Ascending aorta (tissue), 2 donors: ENCODE measurements at regions not wholly inside any gene's neighbourhood (a gene's known extent, or its start where the extent isn't known, plus 50 kb on each side); places are given as distances from the start of the nearest gene placed in this dataset.

Source experiments
- DNase-seq, 2 donors: peaks; one replicate each; pipeline ENCODE4 v3.0.0-alpha.2; 2019; ENCODE audit warnings: low spot score in 2 of 2
- H3K27ac ChIP-seq, 2 donors: fragments of 200-600 bp; sonication (generic); one replicate each; pipeline ENCODE4 v1.5.1; 2016 to 2017; ENCODE audit warnings: mild to moderate bottlenecking in 1 of 2
- H3K27me3 ChIP-seq: fragments of 200-600 bp; sonication (generic); one replicate; pipeline ENCODE4 v1.5.1; 2017
- H3K36me3 ChIP-seq, 2 donors: fragments of 200-600 bp; sonication (generic); one replicate each; pipeline ENCODE4 v1.5.1; 2016
- H3K4me1 ChIP-seq, 2 donors: fragments of 200-600 bp; sonication (generic); one replicate each; pipeline ENCODE4 v1.5.1; 2016 to 2017; ENCODE audit warnings: mild to moderate bottlenecking in 1 of 2
- H3K4me3 ChIP-seq, 2 donors: fragments of 200-600 bp; sonication (generic); one replicate each; pipeline ENCODE4 v1.5.1; 2016 to 2017; ENCODE audit warnings: mild to moderate bottlenecking in 1 of 2
- H3K9me3 ChIP-seq, 2 donors: fragments of 200-600 bp; sonication (generic); one replicate each; pipeline ENCODE4 v1.5.1; 2016
- CTCF ChIP-seq, 3 experiments: fragments of 200-600 bp in 2 of 3; fragments of 450-650 bp in 1 of 3; sonication (generic) in 2 of 3; IDR thresholded peaks; one replicate each; pipeline ENCODE4 v1.5.1; 2016 to 2019; ENCODE audit warnings: antibody characterized with exemption in 3 of 3, mild to moderate bottlenecking in 1 of 3, moderate library complexity in 1 of 3
- intact Hi-C: fragments of 100-400 bp; cut with DNase I; formaldehyde crosslinking; loops from one replicate; pipeline ENCODE4 v1.15.1; 2023

- Histone ChIP-seq H3K27ac (no peak overlapping the region), H3K4me1 (no peaks in the 10 kb centered on the region), H3K4me3 (no peak overlapping the region), H3K9me3 (no peaks in the 10 kb centered on the region), H3K27me3 (no peaks in the 10 kb centered on the region), H3K36me3 (no peaks in the 10 kb centered on the region)
- intact Hi-C loops: no loop called here
- TF ChIP-seq CTCF (IDR thresholded peaks at IDR 0.05): no peak
- DNase-seq: no peak
These were observed 1774.1 kb upstream of the PCDH20 start for GRCh38 chr13:63189712-63190111.

GRCh38 chr13:63184693-63185092, 1769.0 kb upstream of the PCDH20 start:
- no peak for TF ChIP-seq CTCF (IDR thresholded peaks at IDR 0.05)
- no peaks in the 10 kb centered on the region for H3K9me3 ChIP-seq

GRCh38 chr13:63175536-63175935, 1759.9 kb upstream of the PCDH20 start:
- no peak overlapping the region for H3K4me3 ChIP-seq
- TF ChIP-seq CTCF (IDR thresholded peaks at IDR 0.05): no peak
- intact Hi-C loops: no loop called here
- no peaks in the 10 kb centered on the region for H3K27me3 ChIP-seq
- H3K27ac ChIP-seq: no peak overlapping the region
- no peaks in the 10 kb centered on the region for H3K4me1 ChIP-seq
- no peaks in the 10 kb centered on the region for H3K36me3 ChIP-seq
- H3K9me3 ChIP-seq: no peaks in the 10 kb centered on the region
- no peak for DNase-seq

More at GRCh38 chr13:63184693-63185092, 1769.0 kb upstream of the PCDH20 start:
- intact Hi-C loops: no loop called here
- Histone ChIP-seq H3K27me3 (no peaks in the 10 kb centered on the region), H3K36me3 (no peaks in the 10 kb centered on the region), H3K4me1 (no peaks in the 10 kb centered on the region), H3K4me3 (no peak overlapping the region), H3K27ac (no peak overlapping the region)
- no peak for DNase-seq

GRCh38 chr13:63167699-63168337, 1752.2 kb upstream of the PCDH20 start:
- Histone ChIP-seq H3K27ac (no peak overlapping the region), H3K9me3 (no peaks in the 10 kb centered on the region), H3K4me1 (no peaks in the 10 kb centered on the region), H3K36me3 (no peaks in the 10 kb centered on the region), H3K4me3 (no peak overlapping the region), H3K27me3 (no peaks in the 10 kb centered on the region)
- TF ChIP-seq CTCF (IDR thresholded peaks at IDR 0.05): no peak
- no peak for DNase-seq
- intact Hi-C loops: no loop called here

- Histone ChIP-seq H3K27ac (no peak overlapping the region), H3K27me3 (no peaks in the 10 kb centered on the region), H3K9me3 (no peaks in the 10 kb centered on the region), H3K4me3 (no peak overlapping the region), H3K4me1 (no peaks in the 10 kb centered on the region), H3K36me3 (no peaks in the 10 kb centered on the region)
- intact Hi-C loops: no loop called here
- no peak for TF ChIP-seq CTCF (IDR thresholded peaks at IDR 0.05)
- no peak for DNase-seq
These were observed 1750.7 kb upstream of the PCDH20 start for GRCh38 chr13:63166345-63166744.

- H3K27ac ChIP-seq: no peak overlapping the region
- no peaks in the 10 kb centered on the region for H3K27me3 ChIP-seq
- H3K4me3 ChIP-seq: no peak overlapping the region
- DNase-seq: no peak
- TF ChIP-seq CTCF (IDR thresholded peaks at IDR 0.05): no peak
- H3K9me3 ChIP-seq: no peaks in the 10 kb centered on the region
- no peaks in the 10 kb centered on the region for H3K36me3 ChIP-seq
- no peaks in the 10 kb centered on the region for H3K4me1 ChIP-seq
- intact Hi-C loops: no loop called here
These were observed 1748.3 kb upstream of the PCDH20 start for GRCh38 chr13:63163903-63164302.
